ENCODE measurements at regions not wholly inside any gene's neighbourhood (a gene's known extent, or its start where the extent isn't known, plus 50 kb on each side); places are given as distances from the start of the nearest gene placed in this dataset.

DNA sequence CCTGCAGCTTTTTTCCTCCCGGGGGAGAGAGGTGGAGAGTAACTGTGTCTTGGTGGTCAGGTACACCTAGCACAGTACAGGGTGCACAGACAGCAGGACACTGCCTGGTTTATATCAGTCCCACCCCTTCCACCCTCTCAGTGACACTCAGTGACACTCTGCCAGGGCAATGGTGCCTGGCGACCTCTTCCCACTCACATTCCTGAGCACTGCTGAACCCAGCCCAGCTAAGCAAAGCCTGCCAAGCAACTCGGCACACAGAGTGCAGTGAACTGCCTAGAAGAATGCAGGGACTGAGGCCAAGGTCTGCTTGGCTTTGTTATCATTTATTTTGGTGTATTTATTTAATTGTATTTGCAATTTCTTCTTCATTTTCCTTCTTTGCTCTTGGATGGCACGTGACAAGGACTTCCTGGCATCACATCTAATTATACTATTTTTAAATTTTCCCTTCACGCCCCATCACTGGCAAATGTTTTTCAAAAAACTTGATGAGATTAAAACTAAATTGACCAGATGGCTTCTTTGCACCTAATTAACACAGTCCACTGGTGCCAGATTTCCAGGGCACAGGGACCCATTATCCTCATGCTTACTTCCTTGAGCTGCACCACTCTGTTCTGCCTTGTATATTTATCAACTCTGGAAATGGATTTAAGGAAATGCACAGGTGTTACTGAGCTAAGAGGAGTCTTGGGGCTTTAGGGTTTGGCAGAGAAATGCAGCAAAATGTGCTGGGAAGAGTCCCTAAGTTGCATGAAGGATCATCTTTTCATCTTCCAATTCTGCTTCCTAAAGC lies 205.6 kb downstream of the ADAMTS15 start:
- Histone ChIP-seq H3K9ac (ENCODE audit: low read depth in 1 of 2, low read length in 2 of 2) (no peak overlapping the region), H3K4me3 (ENCODE audit: low read depth in 1 of 3, low read length in 3 of 3) (no peak overlapping the region), H3K9me3 (ENCODE audit: control insufficient read depth in 4 of 4, low read length in 3 of 4) (no peaks in the 10 kb centered on the region), H3K36me3 (ENCODE audit: control insufficient read depth in 4 of 4, insufficient read depth in 3 of 4, low read depth in 1 of 4, low read length in 3 of 4) (no peaks in the 10 kb centered on the region), H3K27me3 (ENCODE audit: control insufficient read depth in 4 of 4, insufficient read depth in 4 of 4, low read length in 3 of 4) (no peaks in the 10 kb centered on the region), H3K4me1 (ENCODE audit: control insufficient read depth in 4 of 4, insufficient read depth in 4 of 4, low read length in 3 of 4) (peaks cover 3 to 15% (median 12%) of the 10 kb centered on the region in 4 donors), H3K27ac (ENCODE audit: low read depth in 1 of 2, low read length in 2 of 2) (peak overlapping the region; percentile 7 to 52)
- DNase-seq (ENCODE audit: low spot score), result no peak
- TF ChIP-seq, protein P1, sequence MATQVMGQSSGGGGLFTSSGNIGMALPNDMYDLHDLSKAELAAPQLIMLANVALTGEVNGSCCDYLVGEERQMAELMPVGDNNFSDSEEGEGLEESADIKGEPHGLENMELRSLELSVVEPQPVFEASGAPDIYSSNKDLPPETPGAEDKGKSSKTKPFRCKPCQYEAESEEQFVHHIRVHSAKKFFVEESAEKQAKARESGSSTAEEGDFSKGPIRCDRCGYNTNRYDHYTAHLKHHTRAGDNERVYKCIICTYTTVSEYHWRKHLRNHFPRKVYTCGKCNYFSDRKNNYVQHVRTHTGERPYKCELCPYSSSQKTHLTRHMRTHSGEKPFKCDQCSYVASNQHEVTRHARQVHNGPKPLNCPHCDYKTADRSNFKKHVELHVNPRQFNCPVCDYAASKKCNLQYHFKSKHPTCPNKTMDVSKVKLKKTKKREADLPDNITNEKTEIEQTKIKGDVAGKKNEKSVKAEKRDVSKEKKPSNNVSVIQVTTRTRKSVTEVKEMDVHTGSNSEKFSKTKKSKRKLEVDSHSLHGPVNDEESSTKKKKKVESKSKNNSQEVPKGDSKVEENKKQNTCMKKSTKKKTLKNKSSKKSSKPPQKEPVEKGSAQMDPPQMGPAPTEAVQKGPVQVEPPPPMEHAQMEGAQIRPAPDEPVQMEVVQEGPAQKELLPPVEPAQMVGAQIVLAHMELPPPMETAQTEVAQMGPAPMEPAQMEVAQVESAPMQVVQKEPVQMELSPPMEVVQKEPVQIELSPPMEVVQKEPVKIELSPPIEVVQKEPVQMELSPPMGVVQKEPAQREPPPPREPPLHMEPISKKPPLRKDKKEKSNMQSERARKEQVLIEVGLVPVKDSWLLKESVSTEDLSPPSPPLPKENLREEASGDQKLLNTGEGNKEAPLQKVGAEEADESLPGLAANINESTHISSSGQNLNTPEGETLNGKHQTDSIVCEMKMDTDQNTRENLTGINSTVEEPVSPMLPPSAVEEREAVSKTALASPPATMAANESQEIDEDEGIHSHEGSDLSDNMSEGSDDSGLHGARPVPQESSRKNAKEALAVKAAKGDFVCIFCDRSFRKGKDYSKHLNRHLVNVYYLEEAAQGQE (IDR thresholded peaks at IDR 0.05), result peak; percentile 48
- TF ChIP-seq, protein P2, sequence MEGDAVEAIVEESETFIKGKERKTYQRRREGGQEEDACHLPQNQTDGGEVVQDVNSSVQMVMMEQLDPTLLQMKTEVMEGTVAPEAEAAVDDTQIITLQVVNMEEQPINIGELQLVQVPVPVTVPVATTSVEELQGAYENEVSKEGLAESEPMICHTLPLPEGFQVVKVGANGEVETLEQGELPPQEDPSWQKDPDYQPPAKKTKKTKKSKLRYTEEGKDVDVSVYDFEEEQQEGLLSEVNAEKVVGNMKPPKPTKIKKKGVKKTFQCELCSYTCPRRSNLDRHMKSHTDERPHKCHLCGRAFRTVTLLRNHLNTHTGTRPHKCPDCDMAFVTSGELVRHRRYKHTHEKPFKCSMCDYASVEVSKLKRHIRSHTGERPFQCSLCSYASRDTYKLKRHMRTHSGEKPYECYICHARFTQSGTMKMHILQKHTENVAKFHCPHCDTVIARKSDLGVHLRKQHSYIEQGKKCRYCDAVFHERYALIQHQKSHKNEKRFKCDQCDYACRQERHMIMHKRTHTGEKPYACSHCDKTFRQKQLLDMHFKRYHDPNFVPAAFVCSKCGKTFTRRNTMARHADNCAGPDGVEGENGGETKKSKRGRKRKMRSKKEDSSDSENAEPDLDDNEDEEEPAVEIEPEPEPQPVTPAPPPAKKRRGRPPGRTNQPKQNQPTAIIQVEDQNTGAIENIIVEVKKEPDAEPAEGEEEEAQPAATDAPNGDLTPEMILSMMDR (IDR thresholded peaks at IDR 0.05; ENCODE audit: low read depth, low read length, missing input control), result no peak
- peak in 1 of 2 donors; percentile 50 for TF ChIP-seq EGR1 (IDR thresholded peaks at IDR 0.05; ENCODE audit: low read depth in 2 of 2)
- TF ChIP-seq RAD21 (IDR thresholded peaks at IDR 0.05), result peak; percentile 22 to 39
- TF ChIP-seq, protein P3, sequence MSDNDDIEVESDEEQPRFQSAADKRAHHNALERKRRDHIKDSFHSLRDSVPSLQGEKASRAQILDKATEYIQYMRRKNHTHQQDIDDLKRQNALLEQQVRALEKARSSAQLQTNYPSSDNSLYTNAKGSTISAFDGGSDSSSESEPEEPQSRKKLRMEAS (IDR thresholded peaks at IDR 0.05), result peak; percentile 68
- TF ChIP-seq FOXA2 (IDR thresholded peaks at IDR 0.05), result peak; percentile 27
- TF ChIP-seq, protein P4, sequence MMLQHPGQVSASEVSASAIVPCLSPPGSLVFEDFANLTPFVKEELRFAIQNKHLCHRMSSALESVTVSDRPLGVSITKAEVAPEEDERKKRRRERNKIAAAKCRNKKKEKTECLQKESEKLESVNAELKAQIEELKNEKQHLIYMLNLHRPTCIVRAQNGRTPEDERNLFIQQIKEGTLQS (IDR thresholded peaks at IDR 0.05), result no peak
- TF ChIP-seq HNF4A (conservative IDR thresholded peaks at IDR 0.05), result peak; percentile 61 to 88
- peak in 1 of 2 donors; percentile 57 for TF ChIP-seq JUND (IDR thresholded peaks at IDR 0.05)
- peak; percentile 85 to 96 for TF ChIP-seq RXRA (IDR thresholded peaks at IDR 0.05)
- TF ChIP-seq FOXA1 (IDR thresholded peaks at IDR 0.05), result peak; percentile 63
- peak; percentile 82 for TF ChIP-seq NR2F2 (IDR thresholded peaks at IDR 0.05)
- peak; percentile 75 for TF ChIP-seq SP1 (IDR thresholded peaks at IDR 0.05)
- no peak for TF ChIP-seq TAF1 (conservative IDR thresholded peaks at IDR 0.05)
- peak; percentile 81 for TF ChIP-seq YY1 (IDR thresholded peaks at IDR 0.05)
- TF ChIP-seq, protein P5, sequence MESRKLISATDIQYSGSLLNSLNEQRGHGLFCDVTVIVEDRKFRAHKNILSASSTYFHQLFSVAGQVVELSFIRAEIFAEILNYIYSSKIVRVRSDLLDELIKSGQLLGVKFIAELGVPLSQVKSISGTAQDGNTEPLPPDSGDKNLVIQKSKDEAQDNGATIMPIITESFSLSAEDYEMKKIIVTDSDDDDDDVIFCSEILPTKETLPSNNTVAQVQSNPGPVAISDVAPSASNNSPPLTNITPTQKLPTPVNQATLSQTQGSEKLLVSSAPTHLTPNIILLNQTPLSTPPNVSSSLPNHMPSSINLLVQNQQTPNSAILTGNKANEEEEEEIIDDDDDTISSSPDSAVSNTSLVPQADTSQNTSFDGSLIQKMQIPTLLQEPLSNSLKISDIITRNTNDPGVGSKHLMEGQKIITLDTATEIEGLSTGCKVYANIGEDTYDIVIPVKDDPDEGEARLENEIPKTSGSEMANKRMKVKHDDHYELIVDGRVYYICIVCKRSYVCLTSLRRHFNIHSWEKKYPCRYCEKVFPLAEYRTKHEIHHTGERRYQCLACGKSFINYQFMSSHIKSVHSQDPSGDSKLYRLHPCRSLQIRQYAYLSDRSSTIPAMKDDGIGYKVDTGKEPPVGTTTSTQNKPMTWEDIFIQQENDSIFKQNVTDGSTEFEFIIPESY (IDR thresholded peaks at IDR 0.05), result no peak
- TF ChIP-seq HNF4G (IDR thresholded peaks at IDR 0.05), result peak; percentile 34
- no peak for TF ChIP-seq GABPA (IDR thresholded peaks at IDR 0.05 in 1 of 2, conservative IDR thresholded peaks at IDR 0.05 in 1 of 2)
- WGBS, result 19% methylated on average over 5 of the region's 5 CpGs
